ENCODE measurements at regions not wholly inside any gene's neighbourhood (a gene's known extent, or its start where the extent isn't known, plus 50 kb on each side); places are given as distances from the start of the nearest gene placed in this dataset.
A peak's percentile ranks its signal among the peaks of the same experiment; 100 is the strongest.

DNA sequence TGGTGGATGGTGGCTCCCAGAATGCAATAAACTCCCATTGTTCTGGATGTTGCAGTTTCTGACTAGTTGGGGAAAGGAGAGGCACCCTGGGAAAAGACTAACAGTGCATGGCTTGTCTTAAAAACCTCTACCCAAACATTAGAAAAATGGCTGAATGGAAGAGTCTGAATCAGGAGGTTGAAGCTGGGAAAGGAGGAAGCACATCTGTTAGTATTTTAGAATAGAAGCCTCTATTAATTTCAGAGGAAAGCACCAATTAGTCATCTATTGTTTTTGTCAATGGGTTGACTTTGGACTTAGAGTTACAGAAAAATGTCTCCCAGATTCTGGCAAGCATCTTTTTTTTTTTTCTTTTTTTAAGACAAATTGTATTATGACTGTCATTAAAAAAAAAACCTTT, 56.1 kb upstream of the ELMO1 start:
- no peak for DNase-seq

GRCh38 chr7:37505750-37506353, 57.2 kb upstream of the ELMO1 start:
- no peak for DNase-seq

DNA sequence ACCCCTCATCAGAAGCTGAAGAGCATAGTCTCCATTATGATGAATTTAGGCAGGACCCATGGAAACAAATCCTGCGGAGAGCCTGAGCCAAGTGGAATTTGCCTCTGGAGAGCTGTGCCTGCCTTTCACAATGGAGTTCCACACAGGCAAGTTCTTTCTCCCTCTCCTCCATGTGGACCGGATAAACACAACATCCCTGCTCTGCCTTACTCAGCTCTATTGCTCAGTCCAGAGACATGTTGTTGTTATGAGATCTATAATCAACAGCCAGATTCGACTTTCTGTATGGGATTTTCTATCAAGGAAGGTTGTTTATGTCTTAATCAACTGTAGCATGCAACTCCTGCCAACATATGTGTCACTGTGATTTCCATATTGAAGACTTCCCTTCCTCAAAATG, 59.5 kb upstream of the ELMO1 start:
- DNase-seq: no peak

GRCh38 chr7:37510043-37510634, 61.5 kb upstream of the ELMO1 start:
- peak; percentile 62 for DNase-seq

- DNase-seq: no peak
These were observed 63.3 kb upstream of the ELMO1 start for GRCh38 chr7:37511915-37512314.

DNA sequence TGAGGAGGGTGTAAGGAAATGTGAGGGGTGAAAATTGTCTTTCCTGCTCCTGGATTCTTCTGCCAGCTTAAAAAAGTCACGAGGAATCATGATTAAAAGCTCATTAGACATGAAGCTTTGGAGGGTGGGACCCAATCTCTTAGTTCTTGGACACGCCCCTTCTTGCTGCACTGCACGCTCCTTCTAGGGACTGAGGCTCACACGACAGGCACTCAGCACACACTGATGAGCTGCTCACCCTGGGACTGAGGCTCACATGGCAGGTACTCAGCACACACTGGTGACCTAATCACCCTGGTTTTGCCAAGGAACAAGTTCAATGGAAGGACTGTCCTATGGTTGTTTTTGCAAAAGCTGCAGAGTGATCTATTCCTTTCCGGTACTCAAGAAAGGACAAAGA, 65.8 kb upstream of the ELMO1 start:
- no peak for DNase-seq

DNA sequence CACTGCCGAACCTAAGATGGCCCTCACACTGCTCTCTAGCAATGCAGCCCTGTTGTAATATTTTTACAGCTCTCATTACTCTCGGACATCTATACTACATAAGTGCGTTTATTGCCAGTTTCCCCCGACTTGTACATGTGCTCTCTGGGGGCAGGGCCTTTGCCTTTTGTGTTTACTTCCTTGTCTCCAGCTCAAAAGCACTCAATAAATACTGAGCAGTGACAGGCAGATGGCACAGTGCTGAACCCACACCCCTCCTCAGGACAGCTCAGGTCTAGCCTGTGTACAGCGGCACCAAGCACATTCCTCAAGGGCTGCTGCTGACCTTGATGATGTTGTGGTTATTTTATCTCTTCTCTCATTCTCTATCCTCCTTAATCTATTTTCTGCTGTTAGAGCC, 68.0 kb upstream of the ELMO1 start:
- no peak for DNase-seq

- DNase-seq: no peak
These were observed 69.6 kb upstream of the ELMO1 start for GRCh38 chr7:37518266-37518665.

- no peak for DNase-seq
These were observed 75.4 kb upstream of the ELMO1 start for GRCh38 chr7:37524056-37524455.

DNA sequence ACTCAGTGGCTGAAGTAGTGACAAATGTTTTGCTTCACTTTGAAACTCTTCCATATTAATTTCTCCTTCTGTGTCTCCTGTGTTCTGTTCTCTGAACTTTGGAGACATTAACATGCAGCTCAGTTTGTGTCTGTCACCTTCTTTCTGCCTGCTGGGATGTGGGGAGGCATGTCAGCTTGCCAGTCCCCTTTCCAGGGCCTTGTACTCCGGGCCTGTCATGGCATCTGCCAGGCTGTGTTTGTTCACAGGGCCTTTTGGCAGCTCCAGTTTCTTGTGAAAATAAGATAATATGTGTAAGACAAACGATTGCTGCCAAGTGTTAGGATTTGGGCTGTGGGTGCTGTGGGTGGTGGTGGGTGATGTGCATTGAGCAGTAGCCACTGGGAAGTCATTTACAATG, 76.1 kb upstream of the ELMO1 start:
- no peak for DNase-seq

- no peak for DNase-seq
These were observed 78.0 kb upstream of the ELMO1 start for GRCh38 chr7:37526623-37527022.

DNA sequence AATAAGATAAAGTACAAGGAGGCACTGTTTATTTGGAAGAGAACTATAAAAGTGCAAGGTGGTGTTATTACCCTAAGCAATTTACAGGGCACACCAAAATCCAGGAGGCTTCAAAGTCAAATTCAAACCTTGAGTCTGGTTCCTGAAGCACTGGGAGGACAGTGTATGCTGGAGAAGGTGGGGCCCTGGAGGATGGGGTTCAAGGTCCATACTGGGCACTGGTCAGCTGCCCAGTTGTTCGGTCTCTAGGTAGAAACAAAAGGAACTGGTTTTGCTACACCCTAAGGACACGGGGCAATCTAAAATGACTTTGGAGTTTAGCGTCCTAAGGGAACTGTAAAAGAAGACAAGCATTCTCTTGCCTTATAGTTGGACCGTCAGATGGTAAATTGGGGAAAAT, 78.4 kb upstream of the ELMO1 start:
- DNase-seq: no peak

DNA sequence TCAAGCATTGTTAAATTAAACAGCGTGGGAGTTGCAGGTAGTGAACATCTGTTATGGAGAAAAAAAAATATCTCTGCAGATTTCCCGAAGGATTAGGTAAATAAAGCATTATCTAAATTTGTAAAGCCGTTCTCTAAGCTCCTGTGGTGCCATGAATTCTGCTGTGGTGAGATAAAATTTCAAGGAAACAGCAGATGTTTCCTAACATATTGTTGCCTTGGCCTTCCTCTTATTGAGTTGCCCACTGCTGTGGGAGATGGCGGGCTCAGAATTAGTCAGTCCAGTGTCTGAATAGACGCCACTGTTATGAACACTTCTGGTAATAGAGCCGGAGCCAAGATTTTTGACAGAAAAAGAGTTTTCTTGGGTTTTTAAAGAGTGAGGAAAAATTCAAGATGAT, 82.6 kb upstream of the ELMO1 start:
- peak; percentile 13 for DNase-seq

DNA sequence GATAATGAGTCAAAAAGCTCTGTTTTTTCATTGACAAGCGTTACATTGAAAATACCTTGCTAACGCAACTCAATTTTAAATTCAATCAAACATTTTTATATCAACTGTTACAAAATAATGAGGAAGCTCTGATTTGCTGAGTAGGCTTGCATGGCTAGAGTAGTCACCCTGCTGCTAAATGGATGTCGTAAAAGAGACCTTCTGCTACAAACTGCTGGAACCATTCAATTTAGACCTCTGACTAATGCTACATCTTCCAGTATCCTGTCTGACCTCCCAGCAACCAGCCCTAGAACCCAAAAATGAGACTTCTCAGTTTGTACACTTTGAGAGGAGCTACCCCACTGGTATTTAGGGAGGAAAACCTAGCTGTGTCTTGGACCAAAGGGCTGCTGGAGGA, 84.0 kb upstream of the ELMO1 start:
- DNase-seq: no peak

DNA sequence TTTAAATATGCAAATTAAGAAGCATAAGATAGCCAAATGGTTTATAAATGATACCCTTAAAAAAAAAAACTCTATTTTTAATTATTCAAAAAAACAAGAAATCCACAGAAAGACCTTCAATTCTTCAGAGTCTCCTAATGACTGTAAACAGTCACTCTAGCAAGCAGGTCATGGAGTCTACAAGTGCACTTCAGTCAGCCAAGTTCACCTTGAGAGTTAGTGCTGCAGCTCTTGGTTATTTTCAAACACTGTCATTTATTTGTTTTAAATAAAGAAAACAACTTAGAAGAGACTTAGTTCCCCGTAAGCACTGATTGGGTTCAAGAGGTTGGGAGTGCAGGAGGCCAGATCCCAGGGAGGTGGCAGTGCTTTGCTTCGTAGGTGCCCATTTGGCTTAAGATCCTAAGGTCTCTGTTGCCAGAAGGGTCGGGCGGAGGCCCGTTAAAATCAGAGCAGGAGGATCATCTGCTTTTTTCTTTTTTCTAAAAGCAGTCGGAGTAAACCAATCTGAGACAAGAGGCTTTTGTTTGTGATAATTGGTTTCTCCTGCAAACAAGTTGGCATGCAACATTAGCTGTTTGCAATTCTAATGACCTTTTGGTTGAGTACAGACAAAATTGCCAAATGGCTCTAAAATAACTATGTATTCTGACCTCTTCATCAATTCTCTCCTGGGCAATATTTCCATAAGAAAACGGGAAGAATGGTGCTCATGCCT, 86.4 kb upstream of the ELMO1 start:
- no peak for DNase-seq

- no peak for DNase-seq
These were observed 87.2 kb upstream of the ELMO1 start for GRCh38 chr7:37535841-37536240.

GRCh38 chr7:37536706-37537105, 88.0 kb upstream of the ELMO1 start:
- no peak for DNase-seq

DNA sequence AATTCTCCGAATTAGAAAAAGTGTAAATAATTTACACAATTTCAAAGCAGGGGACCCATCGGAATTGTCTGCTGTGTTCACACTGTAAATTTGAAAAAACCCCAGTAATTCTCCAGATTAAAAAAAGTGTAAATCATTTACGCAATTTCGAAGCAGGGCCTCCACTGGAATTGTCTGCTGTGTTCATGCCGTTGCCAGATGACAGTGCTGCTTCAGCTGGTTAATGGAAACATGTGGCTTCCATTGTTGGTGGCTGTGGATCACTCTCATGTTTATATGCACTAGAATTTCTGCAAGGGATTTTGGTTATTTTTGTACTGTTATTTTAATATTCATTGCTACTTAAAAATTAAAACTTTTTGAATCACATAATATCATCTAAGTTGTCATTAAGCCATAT, 88.8 kb upstream of the ELMO1 start:
- DNase-seq: no peak

- no peak for DNase-seq
These were observed 90.3 kb upstream of the ELMO1 start for GRCh38 chr7:37538945-37539344.

DNA sequence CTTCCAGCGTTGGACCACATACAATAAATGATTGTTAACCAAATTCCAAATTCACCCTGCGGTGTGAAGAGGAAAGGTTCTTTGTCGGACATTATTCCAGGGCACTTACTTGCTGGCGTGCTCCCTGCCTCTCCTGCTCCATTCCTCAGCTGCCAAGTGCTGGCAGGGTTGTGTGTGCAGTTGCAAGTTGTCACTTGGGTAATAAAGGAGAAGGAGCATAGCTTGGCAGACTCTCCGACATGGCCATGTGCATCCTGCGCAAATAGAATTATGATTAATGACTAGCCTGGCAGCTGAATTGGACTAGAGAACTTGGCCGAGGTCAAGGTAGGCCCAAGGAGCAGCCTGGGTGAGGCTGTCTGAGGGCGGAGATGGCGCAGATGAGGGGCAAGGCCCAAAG, 92.3 kb upstream of the ELMO1 start:
- DNase-seq: no peak

- no peak for DNase-seq
These were observed 93.3 kb upstream of the ELMO1 start for GRCh38 chr7:37541810-37542443.

DNA sequence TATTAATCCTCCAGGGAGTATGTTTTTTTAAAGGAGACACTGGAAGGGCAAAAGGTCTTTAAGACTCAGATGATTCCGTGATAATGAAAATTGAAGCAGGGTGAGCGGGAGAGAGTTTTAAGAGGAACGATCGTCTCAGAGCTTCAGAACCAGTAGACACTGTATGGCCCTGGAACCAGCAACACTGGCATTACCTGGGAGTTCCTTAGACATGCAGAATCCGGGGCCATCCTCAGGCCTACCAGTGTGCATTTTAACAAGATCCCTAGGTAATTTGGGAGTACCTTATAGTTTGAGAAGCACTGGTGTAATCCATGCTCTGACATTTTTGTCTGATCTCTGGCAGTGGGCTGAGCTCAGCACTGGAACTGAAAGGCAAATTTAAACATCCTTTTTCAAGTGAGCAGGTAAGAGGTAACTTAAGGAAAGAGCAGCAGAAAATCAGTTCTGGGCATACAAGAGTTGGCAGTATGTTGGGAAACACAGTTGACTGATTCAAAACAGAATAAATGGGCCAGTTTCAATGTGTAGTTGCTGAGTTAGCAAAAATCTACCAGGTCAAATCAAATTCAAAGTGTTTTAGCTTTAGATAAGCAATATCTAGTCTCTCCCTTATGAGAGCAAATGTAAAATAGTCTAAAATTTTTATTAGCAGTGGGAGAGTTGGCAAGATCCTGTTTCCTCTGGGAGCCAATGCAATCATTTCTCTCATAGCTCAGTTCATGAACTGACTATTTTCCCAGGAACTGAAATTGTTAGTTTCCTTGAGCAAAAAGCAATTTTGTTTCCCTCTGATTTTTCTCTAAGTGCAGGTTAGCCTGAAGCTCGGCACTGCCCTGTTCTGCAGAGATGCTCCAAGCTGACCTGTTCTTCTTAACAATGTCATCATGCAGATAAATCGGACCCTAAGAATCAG, 97.2 kb upstream of the ELMO1 start:
- no peak for DNase-seq

- DNase-seq: no peak
These were observed 98.0 kb upstream of the ELMO1 start for GRCh38 chr7:37546677-37547076.
